NCI-H2171 treated with DMSO at 0.1 percent for 48 hours (cell line): ENCODE measurements at regions not wholly inside any gene's neighbourhood (a gene's known extent, or its start where the extent isn't known, plus 50 kb on each side); places are given as distances from the start of the nearest gene placed in this dataset.
"Not testable (repeated sequence)": the region's sequence is repeated elsewhere in the genome, so short reads cannot be mapped to it uniquely, and the experiment has no call there.

Experiments
- DNase-seq: peaks from one replicate; lab custom pipeline; 2025; lab: John Stamatoyannopoulos, UW

DNA sequence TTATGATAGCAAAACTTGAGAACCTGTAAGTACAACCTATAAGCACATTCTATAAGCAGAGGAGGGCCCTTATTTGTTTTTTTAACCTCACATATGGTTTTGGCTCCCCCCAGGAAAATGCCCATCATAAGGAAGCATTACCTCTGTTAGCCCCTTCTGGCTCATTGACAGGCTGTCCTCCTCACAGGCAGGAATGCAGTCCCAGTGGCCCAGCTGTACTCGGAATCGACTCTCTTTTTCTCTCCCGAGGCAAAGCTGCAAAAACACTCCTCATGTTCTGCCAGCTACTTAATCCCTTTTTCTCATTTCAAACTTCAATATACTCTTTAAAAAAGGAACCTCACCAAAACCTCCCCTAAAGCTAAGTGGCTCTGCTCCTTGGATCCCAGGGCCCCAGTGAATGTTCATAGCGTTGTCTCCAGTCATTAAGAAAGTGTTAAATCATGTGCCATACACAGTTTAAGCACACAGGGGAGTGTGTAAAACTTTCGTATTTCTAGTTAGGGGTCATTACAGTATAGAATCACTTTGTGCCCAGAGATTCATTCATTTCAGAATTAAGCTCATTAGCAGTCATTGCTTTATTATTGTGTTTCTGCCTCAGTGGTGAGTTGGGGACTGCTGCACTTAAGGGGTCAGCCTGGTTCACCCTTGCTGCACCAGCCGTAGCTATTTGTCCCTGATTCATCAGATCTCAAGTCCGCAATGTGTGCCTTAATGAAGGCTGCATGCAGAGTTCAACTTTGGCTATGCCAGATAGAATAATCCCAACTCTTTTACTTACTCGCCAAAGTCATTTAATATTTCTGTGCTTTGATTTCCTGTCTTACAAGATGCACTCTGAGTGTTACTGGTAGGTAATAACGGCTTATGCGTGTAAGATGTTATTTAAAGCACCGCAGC lies 57.6 kb downstream of the JRKL start:
- no peak for DNase-seq

DNA sequence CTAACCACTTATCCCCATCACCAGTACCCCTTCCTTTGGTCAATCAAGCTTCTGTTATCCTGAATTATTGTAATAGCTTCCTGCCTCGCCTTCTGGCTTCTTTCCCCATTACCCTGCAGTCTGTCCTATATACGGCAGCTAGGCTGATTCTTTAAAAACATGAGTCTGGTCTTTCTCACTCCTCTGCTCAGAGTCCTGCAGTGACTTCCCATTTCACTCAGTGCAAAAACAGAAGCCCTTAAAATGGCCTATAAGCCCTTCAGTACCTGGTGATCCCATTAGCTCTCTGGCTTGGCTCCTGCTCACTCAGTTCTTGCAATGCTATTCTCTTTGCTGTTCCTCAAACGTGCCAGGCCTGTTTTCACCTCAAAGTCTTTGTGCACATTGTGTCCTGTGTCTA lies 58.4 kb downstream of the JRKL start:
- no peak for DNase-seq

DNA sequence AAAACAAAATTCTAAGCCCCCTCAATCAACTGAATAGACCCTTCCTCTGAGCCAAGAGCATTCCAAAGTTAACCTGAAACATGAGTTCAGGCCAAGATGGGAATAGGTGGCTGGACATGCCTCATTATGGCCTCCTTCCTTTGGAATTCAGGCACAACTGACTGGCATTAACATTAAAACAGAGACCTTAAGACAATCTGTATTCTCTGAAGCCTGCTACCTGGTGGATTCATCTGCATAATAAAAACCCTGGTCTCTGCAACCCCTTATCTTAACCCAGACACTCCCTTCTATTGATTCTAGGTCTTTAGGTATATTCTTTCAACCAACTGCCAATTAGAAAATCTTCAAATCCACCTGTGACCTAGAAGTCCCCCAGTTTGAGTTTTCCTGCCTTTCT lies 66.3 kb downstream of the JRKL start:
- no peak for DNase-seq

DNA sequence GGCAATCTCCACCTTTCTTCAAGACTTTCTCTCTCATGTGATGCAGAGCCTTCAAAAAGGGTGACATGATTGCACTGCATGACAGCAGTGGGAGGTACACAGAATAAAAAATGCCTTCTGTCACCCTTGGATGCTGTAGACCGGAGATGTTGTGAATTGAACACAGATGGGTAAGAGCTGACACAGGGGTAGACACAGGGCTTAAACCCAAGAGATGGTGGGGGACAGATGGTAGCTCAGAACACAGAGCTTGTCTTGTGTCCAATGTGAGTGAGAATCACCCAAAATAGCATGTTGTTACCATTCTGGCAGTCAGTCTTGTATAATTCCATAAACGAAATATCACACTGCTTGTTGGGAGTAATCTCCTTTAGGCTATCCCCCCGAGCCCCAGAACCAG lies 69.9 kb downstream of the JRKL start:
- DNase-seq: peak; percentile 18

DNA sequence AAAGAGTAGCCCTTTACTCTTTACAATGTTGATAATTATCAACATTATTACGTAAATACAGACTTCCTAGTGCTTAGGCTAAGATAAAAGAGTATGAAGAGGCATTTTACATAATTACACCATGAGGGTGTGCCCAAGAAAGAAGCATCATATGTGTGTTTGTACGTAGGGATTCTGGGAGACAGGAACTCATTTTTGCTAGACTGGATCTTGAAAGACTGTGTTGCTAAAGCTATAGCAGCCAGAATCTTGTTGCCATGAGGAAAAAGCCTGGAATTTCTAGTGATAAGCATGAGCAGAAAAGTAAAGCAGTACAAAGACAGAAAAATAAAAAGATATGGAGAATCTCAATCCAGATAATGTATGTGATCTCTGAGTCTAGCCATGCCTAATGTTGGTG lies 72.1 kb downstream of the JRKL start:
- DNase-seq: no peak

DNA sequence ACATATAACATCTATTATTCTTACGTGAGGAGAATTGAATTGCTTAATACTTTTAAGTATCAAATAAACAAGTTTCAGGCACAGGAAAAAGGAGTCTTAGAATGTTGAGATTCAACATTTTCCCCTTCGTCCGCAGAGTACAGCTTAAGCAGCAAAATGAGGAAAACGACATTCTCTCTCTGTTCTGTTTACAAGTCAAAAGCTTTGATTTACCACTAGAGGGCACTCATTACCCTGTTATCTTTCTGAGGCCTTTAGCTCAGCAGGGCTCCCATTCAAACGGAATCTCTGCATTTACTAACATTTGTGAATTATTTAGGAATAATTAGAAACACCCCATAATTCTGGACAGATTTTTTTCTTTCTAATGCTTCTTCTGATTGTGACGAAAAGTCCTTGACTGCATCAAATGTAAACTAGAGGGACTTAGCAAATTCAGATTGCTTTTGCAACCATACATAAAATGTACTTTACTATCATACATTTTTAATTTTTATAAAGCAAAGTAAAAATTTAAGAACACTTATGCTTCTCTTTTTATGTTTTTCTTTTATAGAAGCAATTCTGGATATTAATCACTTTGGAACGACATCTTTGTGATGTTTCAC lies 75.0 kb downstream of the JRKL start:
- DNase-seq: peak; percentile 96

DNA sequence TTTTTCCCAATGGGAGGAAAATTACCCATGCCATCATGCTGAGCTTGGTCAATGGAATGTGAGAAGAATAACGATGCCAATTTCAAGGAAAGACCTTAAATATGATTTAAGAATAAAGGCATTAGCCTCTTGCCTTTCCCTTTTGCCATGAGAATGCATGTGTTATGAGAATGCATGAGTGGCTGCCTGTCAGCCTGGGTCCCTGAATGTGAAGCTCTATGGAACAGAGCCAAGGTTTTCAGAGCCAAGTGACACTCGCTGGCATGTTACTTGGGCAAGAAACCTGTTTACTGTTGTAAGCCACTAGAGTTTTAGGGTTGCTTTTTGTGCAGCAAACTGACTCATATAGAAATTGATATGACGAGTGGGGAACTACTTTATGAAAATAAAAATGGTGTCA lies 75.7 kb downstream of the JRKL start:
- peak; percentile 84 for DNase-seq

DNA sequence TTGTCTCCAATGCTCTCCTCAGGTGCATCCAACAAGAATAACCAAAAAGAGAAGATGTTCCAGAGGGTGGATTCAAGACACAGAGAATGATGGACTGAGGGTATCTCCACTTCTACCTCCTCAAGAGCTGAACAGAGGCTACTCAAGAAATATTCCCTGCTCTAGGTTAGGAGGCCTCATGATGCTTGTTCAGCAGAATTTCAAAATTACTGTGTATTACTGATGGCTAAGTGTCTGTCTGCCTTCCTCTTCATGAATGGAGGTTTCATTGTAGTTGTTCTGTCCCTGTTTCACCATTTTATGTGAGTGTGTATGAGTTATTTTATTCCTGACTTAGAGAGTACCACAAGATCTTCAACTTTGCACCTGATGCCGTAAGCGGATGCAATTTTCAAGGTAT lies 76.8 kb downstream of the JRKL start:
- DNase-seq: no peak

DNA sequence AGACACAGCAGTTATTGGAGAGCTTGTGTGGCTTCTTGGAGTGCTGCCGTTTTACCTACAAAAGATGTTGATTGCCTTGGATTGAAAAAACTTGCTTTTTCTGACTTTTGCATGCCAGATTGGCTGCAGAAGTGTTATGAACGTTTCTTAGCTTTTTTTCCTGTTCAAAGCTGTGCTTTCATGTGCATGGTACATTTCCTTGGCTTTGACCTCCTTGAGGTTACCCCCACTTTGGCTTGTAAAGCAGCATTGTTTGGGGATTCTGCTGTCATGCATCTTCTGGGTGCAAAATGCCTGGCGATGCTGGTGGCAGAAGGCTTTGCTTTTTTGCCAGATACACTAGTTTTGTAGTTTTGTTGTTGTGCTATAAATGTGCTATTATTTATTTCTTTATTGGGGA lies 80.0 kb downstream of the JRKL start:
- no peak for DNase-seq

DNA sequence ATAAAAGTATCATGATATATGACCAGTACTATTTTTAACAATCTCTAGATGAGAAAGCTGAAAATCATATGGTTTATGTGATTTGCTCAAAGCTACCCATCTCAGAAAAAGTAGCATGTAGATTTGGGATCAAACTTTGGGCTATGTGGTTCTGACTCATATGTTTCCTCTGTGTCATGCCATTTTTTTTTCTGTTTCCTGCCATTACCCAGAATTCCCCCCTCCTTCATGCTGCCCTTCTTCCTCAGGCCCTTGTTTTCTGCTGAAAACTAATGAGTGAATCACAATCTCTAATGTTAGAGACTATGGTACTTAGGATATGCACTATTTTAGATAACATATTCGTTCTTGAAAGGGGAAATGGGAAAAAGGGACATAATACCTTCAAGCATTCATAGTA lies 80.7 kb downstream of the JRKL start:
- no peak for DNase-seq

DNA sequence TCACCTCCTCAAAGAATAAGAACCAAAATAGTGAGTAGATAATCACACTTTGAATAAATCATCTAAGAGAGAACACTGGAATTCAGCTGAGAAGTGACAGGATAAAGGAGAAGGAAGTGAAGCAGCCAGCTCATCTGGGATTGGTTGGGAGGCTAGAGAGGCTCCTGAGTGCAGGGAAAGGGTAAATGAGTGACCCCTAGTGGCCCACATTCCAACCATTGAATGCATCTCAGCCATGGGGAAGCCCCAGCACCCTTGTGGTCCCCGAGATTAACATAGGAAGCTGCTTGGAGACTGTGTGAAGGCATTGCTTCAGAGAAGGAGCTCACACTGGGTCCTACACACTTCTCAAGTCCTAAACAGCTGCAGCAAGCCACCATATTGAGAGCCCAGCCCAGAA lies 82.3 kb downstream of the JRKL start:
- DNase-seq: no peak

DNA sequence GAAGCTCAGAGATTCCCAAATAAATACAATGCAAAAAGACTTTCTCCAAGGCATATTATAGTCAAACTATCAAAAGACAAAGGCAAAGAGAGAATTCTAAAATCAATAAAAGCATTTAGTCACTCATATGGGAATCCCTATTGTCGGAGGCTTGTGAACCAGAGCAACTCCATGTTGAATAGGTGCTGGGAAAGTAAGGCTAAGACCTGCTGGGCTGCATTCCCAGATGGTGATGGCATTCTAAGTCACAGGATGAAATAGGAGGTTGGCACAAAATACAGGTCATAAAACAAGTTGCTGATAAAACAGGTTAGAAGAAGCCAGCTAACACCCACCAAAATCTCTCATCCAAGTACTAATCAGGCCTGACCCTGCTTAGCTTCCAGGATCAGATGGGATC lies 84.5 kb downstream of the JRKL start:
- no peak for DNase-seq

DNA sequence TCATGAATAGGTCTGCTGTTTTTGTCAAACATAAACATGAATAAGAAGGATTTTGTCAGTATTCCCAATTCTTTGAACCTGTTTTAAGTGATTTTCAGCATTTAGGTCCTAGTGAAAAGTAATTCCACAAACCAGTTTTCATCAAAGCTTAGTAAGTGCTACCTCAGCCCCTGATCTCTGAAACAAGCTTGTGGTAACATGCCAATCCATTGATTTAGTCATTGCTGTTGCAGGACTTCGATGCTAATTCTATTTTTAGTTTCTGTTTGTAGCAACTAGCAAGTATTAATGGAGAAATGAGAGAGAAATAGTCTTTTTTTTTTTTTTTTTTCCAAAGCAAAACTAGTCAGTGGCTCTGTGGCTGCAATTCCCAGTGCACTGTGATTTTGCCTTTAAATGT lies 91.4 kb downstream of the JRKL start:
- no peak for DNase-seq

DNA sequence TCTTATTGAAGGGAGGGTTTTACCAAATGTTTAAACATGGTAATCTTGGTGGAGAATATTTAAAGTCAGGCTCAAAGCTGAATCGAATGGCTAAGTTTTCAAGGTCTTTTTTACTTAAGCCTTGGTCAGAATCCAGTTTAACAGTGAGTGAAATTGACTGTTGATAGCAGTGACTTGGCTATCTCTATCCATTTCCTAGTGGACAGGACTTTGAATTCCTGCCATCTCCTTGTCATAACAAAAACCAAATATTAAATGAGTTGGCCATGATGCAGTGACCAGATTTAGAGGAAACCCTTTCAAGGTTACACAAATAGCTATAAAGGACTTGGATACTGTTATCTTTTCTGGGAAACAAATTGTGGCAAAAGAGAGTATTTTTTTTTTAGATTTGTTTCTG lies 92.0 kb downstream of the JRKL start:
- no peak for DNase-seq

DNA sequence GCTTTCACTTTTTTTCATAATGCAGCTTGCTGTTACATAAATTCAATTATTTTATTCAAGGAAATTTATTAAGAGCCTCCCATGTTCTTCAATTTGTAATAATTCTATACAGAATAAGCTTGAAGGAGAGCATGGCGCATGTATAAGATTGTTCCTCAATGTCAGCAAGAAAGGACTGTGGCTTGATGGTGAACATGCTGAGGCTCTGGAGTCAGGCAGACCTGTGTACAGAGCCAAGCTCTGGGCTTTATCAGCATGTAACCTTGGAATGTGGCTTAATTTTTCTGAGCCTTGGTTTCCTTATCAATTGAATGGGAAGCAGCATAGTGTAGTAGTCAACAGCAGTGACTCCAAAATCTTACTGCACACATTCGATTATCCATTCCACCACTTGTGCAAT lies 92.4 kb downstream of the JRKL start:
- DNase-seq: no peak

DNA sequence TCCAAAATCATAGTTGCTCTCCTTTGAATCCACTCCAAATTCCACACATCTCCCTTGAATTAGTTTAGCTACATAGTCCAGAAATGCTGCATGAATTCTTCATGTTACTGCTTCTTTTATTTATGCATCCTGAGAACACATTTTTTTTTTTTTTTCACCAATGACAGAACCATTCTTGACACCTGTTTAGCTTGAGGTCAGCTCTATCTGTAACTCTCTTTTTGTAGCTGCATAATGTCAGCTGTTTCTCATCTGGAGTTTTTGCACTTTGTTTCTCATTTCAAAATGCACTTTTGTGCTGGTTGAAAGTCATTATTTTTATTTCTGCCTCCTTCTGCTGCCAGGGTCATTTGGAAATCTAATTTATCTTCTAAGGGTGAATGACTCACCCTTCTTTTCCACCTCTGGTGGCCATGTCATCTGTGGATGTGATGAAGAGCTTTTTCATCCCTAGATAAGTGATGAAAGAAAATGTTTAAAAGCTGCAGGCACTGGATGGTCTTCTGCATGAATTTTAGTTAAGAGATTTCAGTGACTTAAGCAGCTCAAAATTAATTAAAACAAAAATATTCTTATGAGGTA lies 93.7 kb downstream of the JRKL start:
- no peak for DNase-seq

DNA sequence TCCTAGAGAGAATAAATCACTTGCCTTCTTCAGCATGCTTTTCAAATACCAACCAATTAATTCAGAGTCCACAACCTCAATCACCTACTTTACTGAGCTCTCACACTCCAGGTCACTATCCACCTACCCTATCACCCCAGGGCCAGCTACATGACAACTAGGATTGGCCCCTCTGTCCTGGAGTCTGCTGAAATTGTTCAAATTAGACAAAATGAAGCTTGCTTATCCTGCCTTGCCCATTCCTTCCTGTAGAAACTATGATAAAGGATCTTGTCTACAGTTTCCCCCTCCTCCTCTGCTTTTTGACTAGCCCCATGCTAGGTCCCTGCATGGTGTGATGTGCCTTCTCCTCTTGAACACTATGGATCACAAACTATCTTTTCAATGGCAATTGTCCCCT lies 94.5 kb downstream of the JRKL start:
- DNase-seq: no peak

DNA sequence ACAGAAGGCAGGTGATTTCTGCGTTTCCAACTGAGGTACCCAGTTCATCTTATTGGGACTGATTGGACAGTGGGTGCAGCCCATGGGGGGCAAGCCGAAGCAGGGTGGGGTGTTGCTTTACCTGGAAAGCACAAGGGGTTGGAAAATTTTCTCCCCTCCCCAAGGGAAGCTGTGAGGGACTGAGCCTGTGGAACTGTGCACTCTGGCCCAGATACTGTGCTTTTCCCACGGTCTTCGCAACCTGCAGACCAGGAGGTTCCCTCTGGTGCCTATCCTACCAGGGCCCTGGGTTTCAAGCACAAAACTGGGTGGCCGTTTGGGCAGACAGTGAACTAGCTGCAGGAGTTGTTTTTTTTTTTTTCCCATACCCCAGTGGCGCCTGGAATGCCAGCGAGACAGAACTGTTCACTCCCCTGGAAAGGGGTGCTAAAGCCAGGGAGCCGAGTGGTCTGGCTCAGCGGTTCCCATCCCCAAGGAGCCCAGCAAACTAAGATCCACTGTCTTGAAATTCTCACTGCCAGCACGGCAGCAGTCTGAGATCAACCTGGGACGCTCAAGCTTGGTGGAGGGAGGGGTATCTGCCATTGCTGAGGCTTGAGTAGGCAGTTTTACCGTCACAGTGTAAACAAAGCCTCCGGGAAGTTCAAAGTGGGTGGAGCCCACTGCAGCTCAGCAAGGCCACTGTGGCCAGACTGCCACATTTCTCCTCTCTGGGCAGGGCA lies 97.2 kb downstream of the JRKL start:
- no peak for DNase-seq

DNA sequence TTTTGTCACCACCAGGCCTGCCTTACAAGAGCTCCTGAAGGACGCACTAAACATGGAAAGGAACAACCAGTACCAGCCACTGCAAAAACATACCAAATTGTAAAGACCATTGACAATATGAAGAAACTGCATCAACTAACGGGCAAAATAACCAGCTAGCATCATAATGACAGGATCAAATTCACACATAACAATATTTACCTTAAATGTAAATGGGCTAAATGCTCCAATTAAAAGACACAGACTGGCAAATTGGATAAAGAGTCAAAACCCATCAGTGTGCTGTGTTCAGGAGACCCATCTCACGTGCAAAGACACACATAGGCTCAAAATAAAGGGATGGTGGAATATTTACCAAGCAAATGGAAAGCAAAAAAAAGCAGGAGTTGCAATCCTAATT lies 99.1 kb downstream of the JRKL start:
- DNase-seq: not testable (repeated sequence)

DNA sequence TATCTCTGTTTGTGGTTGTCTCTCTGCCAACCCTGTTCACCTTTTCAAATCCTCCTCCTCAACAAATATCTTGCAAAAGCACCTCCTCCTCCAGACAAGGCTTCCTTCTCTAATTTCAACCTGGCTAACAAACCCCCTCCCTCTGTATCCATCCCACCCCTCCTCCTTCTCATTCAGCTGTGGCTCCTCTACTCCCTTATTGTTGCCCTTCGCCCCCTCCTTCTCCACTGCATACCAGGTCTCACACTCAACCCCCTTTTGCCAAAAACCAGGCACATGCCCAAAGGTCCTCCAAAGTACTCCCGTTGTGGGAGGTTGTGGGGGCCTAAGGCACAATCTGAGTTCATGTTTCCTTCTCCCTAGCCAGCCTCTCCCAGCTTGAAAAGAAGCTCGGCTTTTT lies 110.6 kb downstream of the JRKL start:
- DNase-seq: no peak

DNA sequence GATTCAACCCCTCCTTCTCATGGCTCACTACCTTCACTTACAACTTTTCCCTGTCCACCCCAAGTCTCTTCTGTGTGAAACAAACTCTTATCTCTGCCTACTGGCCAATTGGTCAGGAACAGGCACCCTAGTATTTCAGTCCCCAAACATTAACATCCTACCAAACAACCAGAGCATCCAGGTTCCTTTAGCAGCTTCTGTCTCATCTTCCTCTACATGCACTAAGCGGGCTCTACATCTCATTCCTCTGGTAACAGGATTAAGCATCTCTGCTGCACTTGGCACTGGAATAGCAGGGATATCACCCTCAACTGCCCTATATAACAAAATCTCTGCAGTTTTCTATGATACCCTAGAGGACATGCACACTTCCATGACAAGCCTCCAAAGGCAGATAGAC lies 116.2 kb downstream of the JRKL start:
- no peak for DNase-seq

DNA sequence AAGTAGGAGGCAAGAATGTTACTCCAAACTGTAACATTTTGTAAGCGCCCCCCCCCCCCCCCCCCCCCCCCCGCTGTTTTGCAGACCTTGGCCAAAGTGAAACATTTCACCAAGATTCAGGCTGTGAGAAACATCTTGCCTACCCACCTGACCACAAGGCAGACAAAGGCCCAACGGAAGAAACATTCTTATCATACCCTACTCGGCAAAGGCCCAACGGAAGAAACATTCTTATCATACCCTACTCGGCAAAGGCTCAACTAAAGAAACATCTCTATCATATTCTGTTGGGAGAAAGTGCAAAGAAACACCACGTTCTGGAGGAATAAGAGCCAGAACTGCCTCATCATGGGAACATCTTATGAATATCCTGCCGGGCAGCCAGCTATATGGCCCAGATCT lies 117.1 kb downstream of the JRKL start:
- DNase-seq: no peak

DNA sequence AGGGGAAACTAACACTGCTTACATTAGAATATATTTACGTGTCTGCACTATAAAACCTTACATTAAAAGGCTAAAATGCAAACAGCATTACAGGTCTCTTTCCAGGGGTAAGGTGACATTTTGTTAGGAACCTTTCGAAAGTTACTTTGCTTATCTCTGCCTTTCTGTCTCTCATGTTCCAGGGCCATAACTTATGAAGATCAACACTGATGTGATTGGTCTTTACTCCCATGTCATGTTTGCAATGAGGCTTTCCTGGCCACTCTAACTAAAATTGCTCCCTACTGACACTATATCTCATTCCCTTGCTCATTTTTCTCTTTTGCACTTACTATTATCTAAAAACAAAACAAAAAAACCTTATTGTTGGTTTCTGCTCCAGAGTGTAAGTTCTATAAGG lies 119.0 kb downstream of the JRKL start:
- no peak for DNase-seq
